BLaER1 treated with 17β-estradiol and CSF1 and Interleukin-3, amounts not matched to agents 10 nM and 100 nM (cell line): ENCODE measurements at regions not wholly inside any gene's neighbourhood (a gene's known extent, or its start where the extent isn't known, plus 50 kb on each side); places are given as distances from the start of the nearest gene placed in this dataset.

ENCODE experiments used
- H3K27ac ChIP-seq, 11 experiments: shearing (Covaris generic); formaldehyde crosslinking; 2 replicates each; pipeline ENCODE4 v1.8.1; 2022
- H3K27me3 ChIP-seq, 11 experiments: shearing (Covaris generic); formaldehyde crosslinking; 2 replicates each; pipeline ENCODE4 v1.8.1; 2022
- H3K36me3 ChIP-seq, 11 experiments: shearing (Covaris generic); formaldehyde crosslinking; 2 replicates each; pipeline ENCODE4 v1.8.1; 2022
- H3K4me1 ChIP-seq, 10 experiments: shearing (Covaris generic); formaldehyde crosslinking; 2 replicates each; pipeline ENCODE4 v1.8.1; 2022
- H3K4me2 ChIP-seq, 11 experiments: shearing (Covaris generic); formaldehyde crosslinking; 2 replicates each; pipeline ENCODE4 v1.8.1; 2022
- H3K4me3 ChIP-seq, 10 experiments: shearing (Covaris generic); formaldehyde crosslinking; 2 replicates each; pipeline ENCODE4 v1.8.1; 2022
- H3K9ac ChIP-seq, 11 experiments: shearing (Covaris generic); formaldehyde crosslinking; 2 replicates each; pipeline ENCODE4 v1.8.1; 2022
- H3K9me3 ChIP-seq, 11 experiments: shearing (Covaris generic); formaldehyde crosslinking; replicated peaks in 1 of 11; 2 replicates each; pipeline ENCODE4 v1.8.1; 2022
- H4K20me1 ChIP-seq, 11 experiments: shearing (Covaris generic); formaldehyde crosslinking; 2 replicates each; pipeline ENCODE4 v1.8.1; 2022
- Cebpa-rat ChIP-seq, 11 experiments: shearing (Covaris generic); IDR thresholded peaks; 2 replicates each; pipeline ENCODE4 v1.8.1; 2022

- Histone ChIP-seq H3K27me3 (no peaks in the 10 kb centered on the region), H3K27ac (no peak overlapping the region), H3K4me1 (no peaks in the 10 kb centered on the region; a peak in 1 of 20 replicates), H3K36me3 (no peaks in the 10 kb centered on the region), H3K4me3 (no peak overlapping the region), H3K4me2 (no peak overlapping the region), H3K9me3 (peaks cover 0 to 14% (median 0%) of the 10 kb centered on the region in 11 experiments; a peak in 3 of 22 replicates), H3K9ac (no peak overlapping the region), H4K20me1 (no peaks in the 10 kb centered on the region)
- TF ChIP-seq Cebpa-rat (IDR thresholded peaks at IDR 0.05), result no peak
Observed at GRCh38 chr15:66981771-66982170, 83.6 kb upstream of the SMAD3 start.

- Histone ChIP-seq H3K27ac (no peak overlapping the region), H3K27me3 (no peaks in the 10 kb centered on the region)
- no peak for TF ChIP-seq Cebpa-rat (IDR thresholded peaks at IDR 0.05)
Observed at GRCh38 chr15:66982250-66982649, 83.2 kb upstream of the SMAD3 start.

GRCh38 chr15:66982816-66983215, 82.6 kb upstream of the SMAD3 start:
- no peaks in the 10 kb centered on the region for H4K20me1 ChIP-seq
- H3K27ac ChIP-seq, result no peak overlapping the region
- peaks cover 0 to 14% (median 0%) of the 10 kb centered on the region in 11 experiments; a peak in 3 of 22 replicates for H3K9me3 ChIP-seq
- H3K9ac ChIP-seq, result no peak overlapping the region
- H3K36me3 ChIP-seq, result no peaks in the 10 kb centered on the region
- TF ChIP-seq Cebpa-rat (IDR thresholded peaks at IDR 0.05), result no peak
- H3K27me3 ChIP-seq, result no peaks in the 10 kb centered on the region
- H3K4me2 ChIP-seq, result no peak overlapping the region
- no peaks in the 10 kb centered on the region; a peak in 1 of 20 replicates for H3K4me1 ChIP-seq
- no peak overlapping the region for H3K4me3 ChIP-seq

More at GRCh38 chr15:66982250-66982649, 83.2 kb upstream of the SMAD3 start:
- H3K4me1 ChIP-seq, result no peaks in the 10 kb centered on the region; a peak in 1 of 20 replicates
- no peaks in the 10 kb centered on the region for H3K36me3 ChIP-seq
- peaks cover 0 to 14% (median 0%) of the 10 kb centered on the region in 11 experiments; a peak in 3 of 22 replicates for H3K9me3 ChIP-seq
- H3K4me3 ChIP-seq, result no peak overlapping the region
- H3K9ac ChIP-seq, result no peak overlapping the region
- no peaks in the 10 kb centered on the region for H4K20me1 ChIP-seq
- no peak overlapping the region for H3K4me2 ChIP-seq

- Histone ChIP-seq H3K27ac (no peak overlapping the region), H3K4me2 (no peak overlapping the region), H4K20me1 (no peaks in the 10 kb centered on the region), H3K36me3 (no peaks in the 10 kb centered on the region), H3K4me3 (no peak overlapping the region), H3K27me3 (no peaks in the 10 kb centered on the region), H3K9ac (no peak overlapping the region), H3K4me1 (no peaks in the 10 kb centered on the region), H3K9me3 (peaks cover 0 to 25% (median 9%) of the 10 kb centered on the region in 11 experiments; a peak in 14 of 22 replicates)
- TF ChIP-seq Cebpa-rat (IDR thresholded peaks at IDR 0.05), result no peak
Observed at GRCh38 chr15:66985653-66986052, 79.7 kb upstream of the SMAD3 start.

- no peak for TF ChIP-seq Cebpa-rat (IDR thresholded peaks at IDR 0.05)
- Histone ChIP-seq H3K4me3 (no peak overlapping the region), H3K9ac (no peak overlapping the region), H3K9me3 (peaks cover 0 to 25% (median 11%) of the 10 kb centered on the region in 11 experiments; a peak in 14 of 22 replicates), H3K36me3 (no peaks in the 10 kb centered on the region), H3K4me1 (no peaks in the 10 kb centered on the region), H3K4me2 (no peak overlapping the region), H3K27ac (no peak overlapping the region), H3K27me3 (no peaks in the 10 kb centered on the region), H4K20me1 (no peaks in the 10 kb centered on the region)
Observed at GRCh38 chr15:66986951-66987350, 78.5 kb upstream of the SMAD3 start.

- no peak for TF ChIP-seq Cebpa-rat (IDR thresholded peaks at IDR 0.05)
- no peak overlapping the region for H3K4me3 ChIP-seq
- H3K27me3 ChIP-seq, result no peaks in the 10 kb centered on the region
- H3K36me3 ChIP-seq, result no peaks in the 10 kb centered on the region
- peaks cover 0 to 28% (median 7%) of the 10 kb centered on the region in 10 experiments; a peak in 10 of 20 replicates for H3K4me1 ChIP-seq
- H4K20me1 ChIP-seq, result no peaks in the 10 kb centered on the region
- H3K4me2 ChIP-seq, result no peak overlapping the region; a peak in 1 of 22 replicates
- H3K9me3 ChIP-seq, result peaks cover 0 to 18% (median 11%) of the 10 kb centered on the region in 11 experiments; a peak in 15 of 22 replicates
- no peak overlapping the region for H3K9ac ChIP-seq
- H3K27ac ChIP-seq, result no peak overlapping the region
Observed at GRCh38 chr15:66993090-66993489, 72.3 kb upstream of the SMAD3 start.

GRCh38 chr15:66993874-66994696, 71.3 kb upstream of the SMAD3 start:
- no peak for TF ChIP-seq Cebpa-rat (IDR thresholded peaks at IDR 0.05)
- H3K9me3 ChIP-seq, result peaks cover 6 to 24% (median 13%) of the 10 kb centered on the region in 11 experiments; a peak in 18 of 22 replicates
- H3K4me2 ChIP-seq, result peak overlapping the region in 5 of 11 experiments; percentile 45 to 65 (median 59); a peak in 10 of 22 replicates
- no peaks in the 10 kb centered on the region for H3K27me3 ChIP-seq
- H3K9ac ChIP-seq, result no peak overlapping the region
- peaks cover 0 to 29% (median 7%) of the 10 kb centered on the region in 10 experiments; a peak in 10 of 20 replicates for H3K4me1 ChIP-seq
- no peak overlapping the region; a peak in 2 of 22 replicates for H3K27ac ChIP-seq
- no peaks in the 10 kb centered on the region for H4K20me1 ChIP-seq
- no peaks in the 10 kb centered on the region for H3K36me3 ChIP-seq
- no peak overlapping the region for H3K4me3 ChIP-seq

GRCh38 chr15:66994927-66995656, 70.3 kb upstream of the SMAD3 start:
- Histone ChIP-seq H3K4me1 (peaks cover 0 to 39% (median 13%) of the 10 kb centered on the region in 10 experiments; a peak in 11 of 20 replicates), H3K4me3 (no peak overlapping the region), H3K9ac (no peak overlapping the region), H3K9me3 (peaks cover 3 to 17% (median 13%) of the 10 kb centered on the region in 11 experiments; a peak in 16 of 22 replicates), H3K4me2 (peak overlapping the region in 5 of 11 experiments; percentile 11 to 76 (median 64); a peak in 7 of 22 replicates), H4K20me1 (no peaks in the 10 kb centered on the region), H3K27ac (no peak overlapping the region), H3K27me3 (no peaks in the 10 kb centered on the region), H3K36me3 (no peaks in the 10 kb centered on the region)
- no peak for TF ChIP-seq Cebpa-rat (IDR thresholded peaks at IDR 0.05)

- peaks cover 0 to 41% (median 13%) of the 10 kb centered on the region in 10 experiments; a peak in 11 of 20 replicates for H3K4me1 ChIP-seq
- no peak for TF ChIP-seq Cebpa-rat (IDR thresholded peaks at IDR 0.05)
- no peaks in the 10 kb centered on the region for H3K36me3 ChIP-seq
- no peaks in the 10 kb centered on the region for H3K27me3 ChIP-seq
- H3K27ac ChIP-seq, result no peak overlapping the region
- H3K4me3 ChIP-seq, result no peak overlapping the region
- H3K9ac ChIP-seq, result no peak overlapping the region
- H3K9me3 ChIP-seq, result peaks cover 3 to 20% (median 12%) of the 10 kb centered on the region in 11 experiments; a peak in 16 of 22 replicates
- H3K4me2 ChIP-seq, result peak overlapping the region in 2 of 11 experiments; percentile 48 to 76; a peak in 2 of 22 replicates
- H4K20me1 ChIP-seq, result no peaks in the 10 kb centered on the region
Observed at GRCh38 chr15:66996094-66996493, 69.3 kb upstream of the SMAD3 start.
